Vagina (tissue), 2 donors: ENCODE measurements at regions not wholly inside any gene's neighbourhood (a gene's known extent, or its start where the extent isn't known, plus 50 kb on each side); places are given as distances from the start of the nearest gene placed in this dataset.
"Not testable (repeated sequence)": the region's sequence is repeated elsewhere in the genome, so short reads cannot be mapped to it uniquely, and the experiment has no call there.

ENCODE experiments used
- DNase-seq, 2 donors: peaks; one replicate each; pipeline ENCODE4 v3.0.0-alpha.2; 2017; ENCODE audit errors: extremely low spot score in 2 of 2
- H3K27ac ChIP-seq: fragments of 200-600 bp; sonication (generic); one replicate; pipeline ENCODE4 v1.5.1; 2019
- H3K27me3 ChIP-seq: fragments of 200-600 bp; sonication (generic); one replicate; pipeline ENCODE4 v1.5.1; 2019
- H3K36me3 ChIP-seq, 2 donors: fragments of 200-600 bp; sonication (generic); one replicate each; pipeline ENCODE4 v1.5.1; 2017 to 2019
- H3K4me1 ChIP-seq: fragments of 200-600 bp; sonication (generic); one replicate; pipeline ENCODE4 v1.5.1; 2019
- H3K4me3 ChIP-seq, 2 donors: fragments of 200-600 bp; sonication (generic); 1 replicate in 1 of 2; 2 replicates in 1 of 2; pipeline ENCODE4 v1.5.1; 2016 to 2019
- H3K9me3 ChIP-seq: fragments of 200-600 bp; sonication (generic); one replicate; pipeline ENCODE4 v1.5.1; 2019
- POLR2A ChIP-seq, 2 donors: fragments of 450-650 bp; IDR thresholded peaks; one replicate each; pipeline ENCODE4 v1.6.1; 2017; ENCODE audit warnings: antibody characterized with exemption in 2 of 2, mild to moderate bottlenecking in 2 of 2, moderate library complexity in 2 of 2
- POLR2AphosphoS5 ChIP-seq, 2 donors: sonication (generic); formaldehyde crosslinking; IDR thresholded peaks; one replicate each; pipeline ENCODE4 v1.9.0; 2017; ENCODE audit warnings: antibody characterized with exemption in 2 of 2, mild to moderate bottlenecking in 2 of 2, low read depth in 1 of 2; ENCODE audit not compliant: insufficient read depth in 1 of 2
- intact Hi-C: fragments of 100-400 bp; cut with DNase I; formaldehyde crosslinking; loops from one replicate; pipeline ENCODE4 v1.15.1; 2023
- TF ChIP-seq, protein P1 (sequence below), 3 experiments: fragments of 450-650 bp in 2 of 3; fragments of 200-600 bp in 1 of 3; sonication (generic) in 1 of 3; IDR thresholded peaks; one replicate each; pipeline ENCODE4 v1.5.1; 2017 to 2019; ENCODE audit warnings: antibody characterized with exemption in 3 of 3, mild to moderate bottlenecking in 2 of 3, moderate library complexity in 2 of 3

GRCh38 chr3:115403786-115404185 lies 219.5 kb upstream of the GAP43 start:
- intact Hi-C loops, result no loop called here
- H3K4me3 ChIP-seq, result no peak overlapping the region
- H3K36me3 ChIP-seq, result no peaks in the 10 kb centered on the region
- no peaks in the 10 kb centered on the region for H3K9me3 ChIP-seq
- TF ChIP-seq POLR2AphosphoS5 (IDR thresholded peaks at IDR 0.05; ENCODE audit: insufficient read depth in 1 of 2, low read depth in 1 of 2), result no peak
- no peak for TF ChIP-seq POLR2A (IDR thresholded peaks at IDR 0.05)
- TF ChIP-seq, protein P1, sequence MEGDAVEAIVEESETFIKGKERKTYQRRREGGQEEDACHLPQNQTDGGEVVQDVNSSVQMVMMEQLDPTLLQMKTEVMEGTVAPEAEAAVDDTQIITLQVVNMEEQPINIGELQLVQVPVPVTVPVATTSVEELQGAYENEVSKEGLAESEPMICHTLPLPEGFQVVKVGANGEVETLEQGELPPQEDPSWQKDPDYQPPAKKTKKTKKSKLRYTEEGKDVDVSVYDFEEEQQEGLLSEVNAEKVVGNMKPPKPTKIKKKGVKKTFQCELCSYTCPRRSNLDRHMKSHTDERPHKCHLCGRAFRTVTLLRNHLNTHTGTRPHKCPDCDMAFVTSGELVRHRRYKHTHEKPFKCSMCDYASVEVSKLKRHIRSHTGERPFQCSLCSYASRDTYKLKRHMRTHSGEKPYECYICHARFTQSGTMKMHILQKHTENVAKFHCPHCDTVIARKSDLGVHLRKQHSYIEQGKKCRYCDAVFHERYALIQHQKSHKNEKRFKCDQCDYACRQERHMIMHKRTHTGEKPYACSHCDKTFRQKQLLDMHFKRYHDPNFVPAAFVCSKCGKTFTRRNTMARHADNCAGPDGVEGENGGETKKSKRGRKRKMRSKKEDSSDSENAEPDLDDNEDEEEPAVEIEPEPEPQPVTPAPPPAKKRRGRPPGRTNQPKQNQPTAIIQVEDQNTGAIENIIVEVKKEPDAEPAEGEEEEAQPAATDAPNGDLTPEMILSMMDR (IDR thresholded peaks at IDR 0.05), result no peak
- no peak overlapping the region for H3K27ac ChIP-seq
- no peaks in the 10 kb centered on the region for H3K4me1 ChIP-seq
- H3K27me3 ChIP-seq, result no peaks in the 10 kb centered on the region
- no peak for DNase-seq

GRCh38 chr3:115409596-115409995 lies 213.7 kb upstream of the GAP43 start:
- Histone ChIP-seq H3K36me3 (no peaks in the 10 kb centered on the region), H3K27me3 (no peaks in the 10 kb centered on the region), H3K27ac (no peak overlapping the region), H3K9me3 (no peaks in the 10 kb centered on the region), H3K4me3 (no peak overlapping the region), H3K4me1 (no peaks in the 10 kb centered on the region)
- intact Hi-C loops, result no loop called here
- no peak for DNase-seq
- TF ChIP-seq POLR2AphosphoS5 (IDR thresholded peaks at IDR 0.05; ENCODE audit: insufficient read depth in 1 of 2, low read depth in 1 of 2), result no peak
- no peak for TF ChIP-seq POLR2A (IDR thresholded peaks at IDR 0.05)
- TF ChIP-seq, protein P1 (IDR thresholded peaks at IDR 0.05), result no peak

- H3K4me3 ChIP-seq, intact Hi-C loops, H3K27me3 ChIP-seq, H3K36me3 ChIP-seq, H3K27ac ChIP-seq, H3K9me3 ChIP-seq, DNase-seq, H3K4me1 ChIP-seq: not testable (repeated sequence)
Measured at GRCh38 chr3:115414610-115415009, 208.7 kb upstream of the GAP43 start.

GRCh38 chr3:115415246-115415996 lies 207.9 kb upstream of the GAP43 start:
- TF ChIP-seq POLR2AphosphoS5 (IDR thresholded peaks at IDR 0.05; ENCODE audit: insufficient read depth in 1 of 2, low read depth in 1 of 2) (no peak), POLR2A (IDR thresholded peaks at IDR 0.05) (no peak)
- TF ChIP-seq, protein P1 (IDR thresholded peaks at IDR 0.05), result no peak
- intact Hi-C loops, result no loop called here
- no peaks in the 10 kb centered on the region for H3K27me3 ChIP-seq
- H3K4me3 ChIP-seq, result no peak overlapping the region
- no peaks in the 10 kb centered on the region for H3K36me3 ChIP-seq
- H3K27ac ChIP-seq, result no peak overlapping the region
- no peaks in the 10 kb centered on the region for H3K4me1 ChIP-seq
- H3K9me3 ChIP-seq, result no peaks in the 10 kb centered on the region
- DNase-seq, result no peak

GRCh38 chr3:115418583-115418982 lies 204.7 kb upstream of the GAP43 start:
- intact Hi-C loops, result no loop called here
- Histone ChIP-seq H3K9me3 (no peaks in the 10 kb centered on the region), H3K4me1 (no peaks in the 10 kb centered on the region), H3K27me3 (no peaks in the 10 kb centered on the region), H3K27ac (no peak overlapping the region), H3K4me3 (no peak overlapping the region), H3K36me3 (no peaks in the 10 kb centered on the region)
- no peak for DNase-seq
- TF ChIP-seq POLR2AphosphoS5 (IDR thresholded peaks at IDR 0.05; ENCODE audit: insufficient read depth in 1 of 2, low read depth in 1 of 2), result no peak
- TF ChIP-seq, protein P1 (IDR thresholded peaks at IDR 0.05), result no peak
- no peak for TF ChIP-seq POLR2A (IDR thresholded peaks at IDR 0.05)
